ENCODE measurements at regions not wholly inside any gene's neighbourhood (a gene's known extent, or its start where the extent isn't known, plus 50 kb on each side); places are given as distances from the start of the nearest gene placed in this dataset.
"Not testable (repeated sequence)": the region's sequence is repeated elsewhere in the genome, so short reads cannot be mapped to it uniquely, and the experiment has no call there.

GRCh38 chr10:61580608-61581007 lies 82.1 kb upstream of the CABCOCO1 start:
- H3K4me2 ChIP-seq (ENCODE audit: low read depth, low read length, poor library complexity, severe bottlenecking) = no peak overlapping the region
- H3K36me3 ChIP-seq (ENCODE audit: low read length) = no peaks in the 10 kb centered on the region
- H3F3A ChIP-seq (ENCODE audit: insufficient read depth) = no peaks in the 10 kb centered on the region
- no peaks in the 10 kb centered on the region; the same call in 1 of the 2 replicates for H3K9me2 ChIP-seq (replicated peaks; ENCODE audit: insufficient read depth, low read length)
- no peaks in the 10 kb centered on the region for H4K20me1 ChIP-seq (ENCODE audit: low read depth, low read length)
- no peak overlapping the region for H3K27ac ChIP-seq (ENCODE audit: low read depth, low read length)
- no peaks in the 10 kb centered on the region for H3K79me2 ChIP-seq (ENCODE audit: insufficient read depth, low read length)
- H2AFZ ChIP-seq (ENCODE audit: low read depth, low read length, severe bottlenecking) = no peak overlapping the region
- H3K4me3 ChIP-seq (ENCODE audit: insufficient read depth, low read length, poor library complexity, severe bottlenecking) = no peak overlapping the region
- no peak overlapping the region for H3K9ac ChIP-seq (ENCODE audit: low read length)
- no peaks in the 10 kb centered on the region for H3K27me3 ChIP-seq (ENCODE audit: low read length)
- no peak for TF ChIP-seq EZH2phosphoT487 (conservative IDR thresholded peaks at IDR 0.05; ENCODE audit: low read length)
- no peak for TF ChIP-seq CTCF (IDR thresholded peaks at IDR 0.05; ENCODE audit: insufficient read depth, low read length, poor library complexity, severe bottlenecking)
- H3K9me3 ChIP-seq (ENCODE audit: insufficient read depth, low read length) = no peaks in the 10 kb centered on the region

- not testable (repeated sequence) for H4K20me1 ChIP-seq (ENCODE audit: low read depth, low read length); H3K9me3 ChIP-seq (ENCODE audit: insufficient read depth, low read length); H2AFZ ChIP-seq (ENCODE audit: low read depth, low read length, severe bottlenecking); H3F3A ChIP-seq (ENCODE audit: insufficient read depth); H3K9me2 ChIP-seq (replicated peaks; ENCODE audit: insufficient read depth, low read length); H3K36me3 ChIP-seq (ENCODE audit: low read length); H3K9ac ChIP-seq (ENCODE audit: low read length); H3K27me3 ChIP-seq (ENCODE audit: low read length); H3K4me2 ChIP-seq (ENCODE audit: low read depth, low read length, poor library complexity, severe bottlenecking); H3K27ac ChIP-seq (ENCODE audit: low read depth, low read length); H3K4me3 ChIP-seq (ENCODE audit: insufficient read depth, low read length, poor library complexity, severe bottlenecking); H3K79me2 ChIP-seq (ENCODE audit: insufficient read depth, low read length)
Measured at GRCh38 chr10:61570204-61570603, 92.5 kb upstream of the CABCOCO1 start.

- Histone ChIP-seq H3K4me3 (ENCODE audit: insufficient read depth, low read length, poor library complexity, severe bottlenecking) (no peak overlapping the region), H3K9me3 (ENCODE audit: insufficient read depth, low read length) (no peaks in the 10 kb centered on the region; the same call in 1 of the 2 replicates), H2AFZ (ENCODE audit: low read depth, low read length, severe bottlenecking) (no peak overlapping the region), H3F3A (ENCODE audit: insufficient read depth) (no peaks in the 10 kb centered on the region), H3K9ac (ENCODE audit: low read length) (no peak overlapping the region), H3K36me3 (ENCODE audit: low read length) (no peaks in the 10 kb centered on the region), H3K27ac (ENCODE audit: low read depth, low read length) (no peak overlapping the region), H3K79me2 (ENCODE audit: insufficient read depth, low read length) (no peaks in the 10 kb centered on the region), H3K4me2 (ENCODE audit: low read depth, low read length, poor library complexity, severe bottlenecking) (no peak overlapping the region), H4K20me1 (ENCODE audit: low read depth, low read length) (no peaks in the 10 kb centered on the region), H3K9me2 (replicated peaks; ENCODE audit: insufficient read depth, low read length) (no peaks in the 10 kb centered on the region), H3K27me3 (ENCODE audit: low read length) (no peaks in the 10 kb centered on the region)
- no peak for TF ChIP-seq CTCF (IDR thresholded peaks at IDR 0.05; ENCODE audit: insufficient read depth, low read length, poor library complexity, severe bottlenecking)
- no peak for TF ChIP-seq EZH2phosphoT487 (conservative IDR thresholded peaks at IDR 0.05; ENCODE audit: low read length)
Measured at GRCh38 chr10:61567729-61568128, 95.0 kb upstream of the CABCOCO1 start.

GRCh38 chr10:61565819-61566560 lies 96.7 kb upstream of the CABCOCO1 start:
- H3K9ac ChIP-seq (ENCODE audit: low read length) = no peak overlapping the region
- H3K4me2 ChIP-seq (ENCODE audit: low read depth, low read length, poor library complexity, severe bottlenecking) = no peak overlapping the region
- no peak overlapping the region for H3K27ac ChIP-seq (ENCODE audit: low read depth, low read length)
- no peak overlapping the region for H2AFZ ChIP-seq (ENCODE audit: low read depth, low read length, severe bottlenecking)
- H3K9me2 ChIP-seq (replicated peaks; ENCODE audit: insufficient read depth, low read length) = no peaks in the 10 kb centered on the region
- no peaks in the 10 kb centered on the region for H3F3A ChIP-seq (ENCODE audit: insufficient read depth)
- H4K20me1 ChIP-seq (ENCODE audit: low read depth, low read length) = no peaks in the 10 kb centered on the region
- H3K79me2 ChIP-seq (ENCODE audit: insufficient read depth, low read length) = no peaks in the 10 kb centered on the region
- TF ChIP-seq CTCF (IDR thresholded peaks at IDR 0.05; ENCODE audit: insufficient read depth, low read length, poor library complexity, severe bottlenecking) = no peak
- no peak for TF ChIP-seq EZH2phosphoT487 (conservative IDR thresholded peaks at IDR 0.05; ENCODE audit: low read length)
- no peak overlapping the region for H3K4me3 ChIP-seq (ENCODE audit: insufficient read depth, low read length, poor library complexity, severe bottlenecking)
- no peaks in the 10 kb centered on the region for H3K36me3 ChIP-seq (ENCODE audit: low read length)
- no peaks in the 10 kb centered on the region for H3K27me3 ChIP-seq (ENCODE audit: low read length)
- no peaks in the 10 kb centered on the region; the same call in 1 of the 2 replicates for H3K9me3 ChIP-seq (ENCODE audit: insufficient read depth, low read length)

Data from SU-DHL-6 (cell line).